ENCODE measurements at regions not wholly inside any gene's neighbourhood (a gene's known extent, or its start where the extent isn't known, plus 50 kb on each side); places are given as distances from the start of the nearest gene placed in this dataset.

DNA sequence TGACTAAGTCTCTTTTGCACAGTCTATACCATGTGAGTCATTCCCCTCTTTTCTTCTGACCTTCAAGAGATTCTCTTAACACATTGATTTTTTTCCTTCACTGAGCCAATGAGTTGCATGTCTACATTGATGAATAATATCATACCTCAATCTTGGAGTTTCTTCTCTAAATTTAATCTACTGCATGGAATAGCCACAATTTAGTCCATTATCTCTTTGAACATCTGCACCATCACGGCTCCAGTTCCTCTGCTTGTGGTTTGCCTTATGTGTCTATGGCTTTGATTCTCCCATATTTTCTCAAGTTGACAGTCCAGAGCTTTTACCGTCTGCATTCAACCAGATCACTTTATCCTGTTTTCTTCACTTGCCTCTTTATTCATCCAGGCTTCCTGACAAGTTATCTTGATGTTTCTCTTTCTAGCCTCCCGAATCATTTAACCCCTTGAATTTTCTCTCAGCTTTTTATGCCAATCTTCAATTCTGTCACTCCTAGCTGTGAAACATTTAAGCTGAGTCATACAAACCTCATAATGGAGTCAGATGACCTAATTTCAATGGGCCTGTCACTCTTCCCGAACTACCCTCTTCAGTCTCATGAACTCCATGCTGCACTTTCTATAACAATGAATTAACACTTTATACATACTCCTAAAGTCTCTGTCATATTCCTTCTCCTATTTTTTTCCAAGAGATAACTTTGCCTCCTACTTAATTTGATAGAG, 222.3 kb downstream of the CPE start:
- no peak overlapping the region for H3K4me2 ChIP-seq (ENCODE audit: low read length)

DNA sequence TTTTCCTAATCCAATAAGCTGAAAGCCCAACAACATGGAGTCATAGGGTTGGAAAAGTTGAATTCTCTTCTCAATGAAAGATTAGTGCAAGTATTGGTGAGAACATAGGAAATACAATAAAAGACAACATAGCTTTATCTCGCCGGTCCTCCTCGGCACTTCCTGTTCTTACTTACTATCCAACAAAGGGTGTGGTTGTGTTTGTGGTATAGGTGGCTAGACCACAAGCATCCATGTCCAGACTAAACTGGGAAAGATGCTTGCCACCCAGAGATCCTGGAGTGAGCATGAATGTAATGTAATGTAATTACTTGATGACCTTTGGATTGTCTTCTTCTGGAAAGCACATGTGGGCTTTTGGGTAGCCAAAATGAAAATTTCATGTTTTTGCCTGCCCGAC, 223.8 kb downstream of the CPE start:
- H3K79me2 ChIP-seq (ENCODE audit: control insufficient read depth, low read length): no peaks in the 10 kb centered on the region
- no peak overlapping the region for H3K27ac ChIP-seq (ENCODE audit: low read depth, low read length)
- H3K27me3 ChIP-seq (ENCODE audit: control insufficient read depth, low read length): no peaks in the 10 kb centered on the region
- H3K4me3 ChIP-seq (ENCODE audit: low read length): no peak overlapping the region
- TF ChIP-seq, protein P1, sequence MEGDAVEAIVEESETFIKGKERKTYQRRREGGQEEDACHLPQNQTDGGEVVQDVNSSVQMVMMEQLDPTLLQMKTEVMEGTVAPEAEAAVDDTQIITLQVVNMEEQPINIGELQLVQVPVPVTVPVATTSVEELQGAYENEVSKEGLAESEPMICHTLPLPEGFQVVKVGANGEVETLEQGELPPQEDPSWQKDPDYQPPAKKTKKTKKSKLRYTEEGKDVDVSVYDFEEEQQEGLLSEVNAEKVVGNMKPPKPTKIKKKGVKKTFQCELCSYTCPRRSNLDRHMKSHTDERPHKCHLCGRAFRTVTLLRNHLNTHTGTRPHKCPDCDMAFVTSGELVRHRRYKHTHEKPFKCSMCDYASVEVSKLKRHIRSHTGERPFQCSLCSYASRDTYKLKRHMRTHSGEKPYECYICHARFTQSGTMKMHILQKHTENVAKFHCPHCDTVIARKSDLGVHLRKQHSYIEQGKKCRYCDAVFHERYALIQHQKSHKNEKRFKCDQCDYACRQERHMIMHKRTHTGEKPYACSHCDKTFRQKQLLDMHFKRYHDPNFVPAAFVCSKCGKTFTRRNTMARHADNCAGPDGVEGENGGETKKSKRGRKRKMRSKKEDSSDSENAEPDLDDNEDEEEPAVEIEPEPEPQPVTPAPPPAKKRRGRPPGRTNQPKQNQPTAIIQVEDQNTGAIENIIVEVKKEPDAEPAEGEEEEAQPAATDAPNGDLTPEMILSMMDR (IDR thresholded peaks at IDR 0.05; ENCODE audit: low read depth, low read length, poor library complexity, severe bottlenecking): no peak
- TF ChIP-seq EZH2phosphoT487 (IDR thresholded peaks at IDR 0.05; ENCODE audit: borderline replicate concordance, low read length): no peak
- no peak overlapping the region for H3K4me2 ChIP-seq (ENCODE audit: low read length)
- no peaks in the 10 kb centered on the region for H3K36me3 ChIP-seq (ENCODE audit: control insufficient read depth, low read length)
- H4K20me1 ChIP-seq (ENCODE audit: control insufficient read depth, insufficient read depth, low read depth, low read length): no peaks in the 10 kb centered on the region
- H3K4me1 ChIP-seq (ENCODE audit: control insufficient read depth, low read length): no peaks in the 10 kb centered on the region
- no peaks in the 10 kb centered on the region for H3F3A ChIP-seq (ENCODE audit: control insufficient read depth, insufficient read depth)
- H3K9me3 ChIP-seq (ENCODE audit: control insufficient read depth, insufficient read depth, low read length): no peaks in the 10 kb centered on the region
- H3K9me2 ChIP-seq (replicated peaks; ENCODE audit: control insufficient read depth, low read length): no peaks in the 10 kb centered on the region

More for the DNA sequence above, 222.3 kb downstream of the CPE start:
- Histone ChIP-seq H3K27ac (ENCODE audit: low read depth, low read length) (no peak overlapping the region), H3K36me3 (ENCODE audit: control insufficient read depth, low read length) (no peaks in the 10 kb centered on the region), H3K79me2 (ENCODE audit: control insufficient read depth, low read length) (no peaks in the 10 kb centered on the region), H3K4me3 (ENCODE audit: low read length) (no peak overlapping the region), H3K4me1 (ENCODE audit: control insufficient read depth, low read length) (no peaks in the 10 kb centered on the region), H3F3A (ENCODE audit: control insufficient read depth, insufficient read depth) (no peaks in the 10 kb centered on the region), H3K27me3 (ENCODE audit: control insufficient read depth, low read length) (no peaks in the 10 kb centered on the region), H3K9me3 (ENCODE audit: control insufficient read depth, insufficient read depth, low read length) (no peaks in the 10 kb centered on the region), H4K20me1 (ENCODE audit: control insufficient read depth, insufficient read depth, low read depth, low read length) (no peaks in the 10 kb centered on the region), H3K9me2 (replicated peaks; ENCODE audit: control insufficient read depth, low read length) (no peaks in the 10 kb centered on the region)
- TF ChIP-seq, protein P1 (IDR thresholded peaks at IDR 0.05; ENCODE audit: low read depth, low read length, poor library complexity, severe bottlenecking): no peak
- no peak for TF ChIP-seq EZH2phosphoT487 (IDR thresholded peaks at IDR 0.05; ENCODE audit: borderline replicate concordance, low read length)

DNA sequence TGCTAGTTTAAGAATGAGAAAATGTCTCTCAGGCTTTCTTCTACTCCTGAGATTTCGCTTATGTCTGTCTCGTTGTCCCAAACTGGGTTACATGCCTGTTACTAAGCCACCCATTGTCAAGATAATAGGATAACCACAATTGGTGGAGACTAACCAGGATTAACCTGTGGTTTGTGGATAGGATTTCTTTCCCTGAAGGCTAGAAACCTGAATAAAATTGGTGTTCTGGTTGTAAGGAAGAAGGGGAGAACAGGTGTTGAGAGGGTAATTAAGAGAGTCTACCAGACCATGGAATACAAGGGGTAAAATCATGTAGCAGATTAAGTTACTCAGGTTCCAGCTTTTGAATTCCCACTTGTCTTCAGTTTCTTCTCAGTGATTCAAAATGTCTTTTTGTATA, 225.4 kb downstream of the CPE start:
- no peak for TF ChIP-seq EZH2phosphoT487 (IDR thresholded peaks at IDR 0.05; ENCODE audit: borderline replicate concordance, low read length)
- TF ChIP-seq, protein P1 (IDR thresholded peaks at IDR 0.05; ENCODE audit: low read depth, low read length, poor library complexity, severe bottlenecking): no peak
- Histone ChIP-seq H3K9me3 (ENCODE audit: control insufficient read depth, insufficient read depth, low read length) (no peaks in the 10 kb centered on the region), H3K4me3 (ENCODE audit: low read length) (no peak overlapping the region), H3K4me2 (ENCODE audit: low read length) (no peak overlapping the region), H3K79me2 (ENCODE audit: control insufficient read depth, low read length) (no peaks in the 10 kb centered on the region), H3K9me2 (replicated peaks; ENCODE audit: control insufficient read depth, low read length) (no peaks in the 10 kb centered on the region), H3F3A (ENCODE audit: control insufficient read depth, insufficient read depth) (no peaks in the 10 kb centered on the region), H3K27ac (ENCODE audit: low read depth, low read length) (no peak overlapping the region), H3K27me3 (ENCODE audit: control insufficient read depth, low read length) (no peaks in the 10 kb centered on the region), H4K20me1 (ENCODE audit: control insufficient read depth, insufficient read depth, low read depth, low read length) (no peaks in the 10 kb centered on the region), H3K4me1 (ENCODE audit: control insufficient read depth, low read length) (no peaks in the 10 kb centered on the region), H3K36me3 (ENCODE audit: control insufficient read depth, low read length) (no peaks in the 10 kb centered on the region)

All from DOHH2 (cell line).